Activated CD4-positive, alpha-beta T cell treated with anti-CD3 and anti-CD28 coated beads, Interleukin-2, amount 10 ng/mL, durations not matched to agents 7 days and 5 days (primary cell): ENCODE measurements at regions not wholly inside any gene's neighbourhood (a gene's known extent, or its start where the extent isn't known, plus 50 kb on each side); places are given as distances from the start of the nearest gene placed in this dataset.

Source experiments
- CTCF ChIA-PET: fragments of 350-600 bp; sonication (Branson Sonifier 250); formaldehyde crosslinking; loops from one replicate; lab custom pipeline; 2021; ENCODE audit warnings: antibody characterized with exemption; lab: Charles Lee
- POLR2A ChIA-PET: fragments of 350-600 bp; sonication (Branson Sonifier 250); formaldehyde crosslinking; loops from one replicate; lab custom pipeline; 2021; ENCODE audit warnings: antibody characterized with exemption; lab: Charles Lee
- DNase-seq: peaks from one replicate; pipeline ENCODE4 v3.0.0-alpha.2; 2020
- H3K27ac Mint-ChIP-seq: one replicate; pipeline ENCODE4 v1.8.0; 2021; ENCODE audit warnings: mild to moderate bottlenecking, moderate library complexity, mixed read lengths
- H3K27me3 Mint-ChIP-seq: one replicate; pipeline ENCODE4 v1.8.0; 2021; ENCODE audit warnings: mixed read lengths
- H3K36me3 Mint-ChIP-seq: one replicate; pipeline ENCODE4 v1.8.0; 2021; ENCODE audit warnings: low read depth, mixed read lengths
- H3K4me1 Mint-ChIP-seq: one replicate; pipeline ENCODE4 v1.8.0; 2021; ENCODE audit warnings: mixed read lengths
- H3K4me3 Mint-ChIP-seq: one replicate; pipeline ENCODE4 v1.8.0; 2021; ENCODE audit warnings: mild to moderate bottlenecking, moderate library complexity, mixed read lengths
- H3K9me3 Mint-ChIP-seq: one replicate; pipeline ENCODE4 v1.8.0; 2021; ENCODE audit warnings: mixed read lengths

GRCh38 chr5:115072266-115073064, 97.2 kb downstream of the TRIM36 start:
- no peaks in the 10 kb centered on the region for H3K36me3 Mint-ChIP-seq
- no peak overlapping the region for H3K27ac Mint-ChIP-seq
- H3K9me3 Mint-ChIP-seq: no peaks in the 10 kb centered on the region
- no peak for DNase-seq
- peaks cover 8% of the 10 kb centered on the region for H3K4me1 Mint-ChIP-seq
- no peak overlapping the region for H3K4me3 Mint-ChIP-seq
- peaks cover 28% of the 10 kb centered on the region for H3K27me3 Mint-ChIP-seq
- ChIA-PET CTCF (interaction anchor here (1.2 kb wide), 1 partner anchor 9 kb away, joined by 3 read pairs; no protein-coding TSS in a partner anchor), POLR2A (no interaction called here)

GRCh38 chr5:115070737-115071136, 99.0 kb downstream of the TRIM36 start:
- CTCF ChIA-PET: interaction anchor here (0.6 kb wide), 1 partner anchor 1304 kb away, joined by 3 read pairs; no protein-coding TSS in a partner anchor
- peaks cover 24% of the 10 kb centered on the region for H3K27me3 Mint-ChIP-seq

GRCh38 chr5:115069087-115069968, 100.4 kb downstream of the TRIM36 start:
- H3K27me3 Mint-ChIP-seq: peaks cover 14% of the 10 kb centered on the region
- H3K36me3 Mint-ChIP-seq: no peaks in the 10 kb centered on the region
- peaks cover 8% of the 10 kb centered on the region for H3K4me1 Mint-ChIP-seq
- CTCF ChIA-PET: interaction anchor here (0.6 to 1.7 kb wide), 3 partner anchors 194 to 1316 kb away, joined by 3 read pairs; no protein-coding TSS in a partner anchor
- H3K27ac Mint-ChIP-seq: no peak overlapping the region
- POLR2A ChIA-PET: no interaction called here
- no peak for DNase-seq
- H3K9me3 Mint-ChIP-seq: no peaks in the 10 kb centered on the region
- no peak overlapping the region for H3K4me3 Mint-ChIP-seq

More at GRCh38 chr5:115070737-115071136, 99.0 kb downstream of the TRIM36 start:
- POLR2A ChIA-PET: no interaction called here
- DNase-seq: no peak
- Mint-ChIP-seq H3K27ac (no peak overlapping the region), H3K36me3 (no peaks in the 10 kb centered on the region), H3K4me1 (peaks cover 8% of the 10 kb centered on the region), H3K9me3 (no peaks in the 10 kb centered on the region), H3K4me3 (no peak overlapping the region)

GRCh38 chr5:115068239-115069086, 101.2 kb downstream of the TRIM36 start:
- POLR2A ChIA-PET: no interaction called here
- Mint-ChIP-seq H3K4me1 (peaks cover 8% of the 10 kb centered on the region), H3K36me3 (no peaks in the 10 kb centered on the region), H3K9me3 (no peaks in the 10 kb centered on the region), H3K27ac (no peak overlapping the region), H3K4me3 (no peak overlapping the region), H3K27me3 (peaks cover 14% of the 10 kb centered on the region)
- DNase-seq: peak; percentile 6
- CTCF ChIA-PET: interaction anchor here (0.6 to 1.7 kb wide), 3 partner anchors 195 to 1315 kb away, joined by 3 read pairs; no protein-coding TSS in a partner anchor

- no peak overlapping the region for H3K4me3 Mint-ChIP-seq
- ChIA-PET CTCF (no interaction called here), POLR2A (no interaction called here)
- no peaks in the 10 kb centered on the region for H3K9me3 Mint-ChIP-seq
- H3K36me3 Mint-ChIP-seq: no peaks in the 10 kb centered on the region
- H3K27me3 Mint-ChIP-seq: peaks cover under 1% of the 10 kb centered on the region
- H3K27ac Mint-ChIP-seq: no peak overlapping the region
- DNase-seq: no peak
- peaks cover 6% of the 10 kb centered on the region for H3K4me1 Mint-ChIP-seq
Observed at GRCh38 chr5:115064380-115064779, 105.3 kb downstream of the TRIM36 start.

GRCh38 chr5:115054387-115054951, 115.2 kb downstream of the TRIM36 start:
- Mint-ChIP-seq H3K4me3 (no peak overlapping the region), H3K4me1 (no peaks in the 10 kb centered on the region), H3K36me3 (no peaks in the 10 kb centered on the region), H3K27ac (no peak overlapping the region), H3K9me3 (no peaks in the 10 kb centered on the region), H3K27me3 (peaks cover 4% of the 10 kb centered on the region)
- CTCF ChIA-PET: no interaction called here
- no peak for DNase-seq
- POLR2A ChIA-PET: no interaction called here

- no peak for DNase-seq
- H3K4me3 Mint-ChIP-seq: no peak overlapping the region
- no peaks in the 10 kb centered on the region for H3K4me1 Mint-ChIP-seq
- POLR2A ChIA-PET: no interaction called here
- no peak overlapping the region for H3K27ac Mint-ChIP-seq
- H3K27me3 Mint-ChIP-seq: peaks cover 6% of the 10 kb centered on the region
- no peaks in the 10 kb centered on the region for H3K9me3 Mint-ChIP-seq
- H3K36me3 Mint-ChIP-seq: no peaks in the 10 kb centered on the region
- CTCF ChIA-PET: no interaction called here
Observed at GRCh38 chr5:115052948-115053347, 116.8 kb downstream of the TRIM36 start.

GRCh38 chr5:115050866-115051265, 118.8 kb downstream of the TRIM36 start:
- CTCF ChIA-PET: no interaction called here
- POLR2A ChIA-PET: no interaction called here
- DNase-seq: no peak
- no peaks in the 10 kb centered on the region for H3K4me1 Mint-ChIP-seq
- no peaks in the 10 kb centered on the region for H3K9me3 Mint-ChIP-seq
- no peak overlapping the region for H3K4me3 Mint-ChIP-seq
- peaks cover 6% of the 10 kb centered on the region for H3K27me3 Mint-ChIP-seq
- no peak overlapping the region for H3K27ac Mint-ChIP-seq
- no peaks in the 10 kb centered on the region for H3K36me3 Mint-ChIP-seq

- Mint-ChIP-seq H3K4me1 (no peaks in the 10 kb centered on the region), H3K4me3 (no peak overlapping the region), H3K27ac (no peak overlapping the region), H3K36me3 (no peaks in the 10 kb centered on the region), H3K9me3 (no peaks in the 10 kb centered on the region), H3K27me3 (no peaks in the 10 kb centered on the region)
- POLR2A ChIA-PET: no interaction called here
- CTCF ChIA-PET: no interaction called here
- no peak for DNase-seq
Observed at GRCh38 chr5:115033861-115034260, 135.8 kb downstream of the TRIM36 start.

GRCh38 chr5:115028557-115028956, 141.2 kb downstream of the TRIM36 start:
- no peaks in the 10 kb centered on the region for H3K4me1 Mint-ChIP-seq
- no peak overlapping the region for H3K27ac Mint-ChIP-seq
- H3K27me3 Mint-ChIP-seq: peaks cover under 1% of the 10 kb centered on the region
- CTCF ChIA-PET: no interaction called here
- H3K9me3 Mint-ChIP-seq: no peaks in the 10 kb centered on the region
- no peak for DNase-seq
- H3K4me3 Mint-ChIP-seq: no peak overlapping the region
- H3K36me3 Mint-ChIP-seq: no peaks in the 10 kb centered on the region
- POLR2A ChIA-PET: no interaction called here

GRCh38 chr5:115024922-115025321, 144.8 kb downstream of the TRIM36 start:
- DNase-seq: no peak
- ChIA-PET CTCF (no interaction called here), POLR2A (no interaction called here)
- H3K27me3 Mint-ChIP-seq: peaks cover 4% of the 10 kb centered on the region
- H3K9me3 Mint-ChIP-seq: no peaks in the 10 kb centered on the region
- no peaks in the 10 kb centered on the region for H3K36me3 Mint-ChIP-seq
- no peaks in the 10 kb centered on the region for H3K4me1 Mint-ChIP-seq
- H3K27ac Mint-ChIP-seq: no peak overlapping the region
- H3K4me3 Mint-ChIP-seq: no peak overlapping the region

- Mint-ChIP-seq H3K27ac (no peak overlapping the region), H3K27me3 (peaks cover 4% of the 10 kb centered on the region), H3K36me3 (no peaks in the 10 kb centered on the region), H3K4me1 (no peaks in the 10 kb centered on the region), H3K9me3 (no peaks in the 10 kb centered on the region), H3K4me3 (no peak overlapping the region)
- ChIA-PET POLR2A (no interaction called here), CTCF (no interaction called here)
- no peak for DNase-seq
Observed at GRCh38 chr5:115022303-115022702, 147.4 kb downstream of the TRIM36 start.
